Neutrophil (primary cell): ENCODE measurements at regions not wholly inside any gene's neighbourhood (a gene's known extent, or its start where the extent isn't known, plus 50 kb on each side); places are given as distances from the start of the nearest gene placed in this dataset.

Source experiments
- H3K27ac ChIP-seq: fragments of 200-600 bp; sonication (generic); 2 replicates; pipeline ENCODE4 v1.5.1; 2016; ENCODE audit warnings: mild to moderate bottlenecking, moderate library complexity
- H3K27me3 ChIP-seq: fragments of 200-600 bp; sonication (generic); 2 replicates; pipeline ENCODE4 v1.6.0; 2016; ENCODE audit warnings: mild to moderate bottlenecking
- H3K36me3 ChIP-seq: fragments of 200-600 bp; sonication (generic); 2 replicates; pipeline ENCODE4 v1.5.1; 2017
- H3K4me1 ChIP-seq, 2 experiments: fragments of 200-600 bp in 1 of 2; sonication (generic) in 1 of 2; 1 replicate in 1 of 2; 2 replicates in 1 of 2; pipeline versions ENCODE4 v1.5.1 to v1.6.1; 2013 to 2016; ENCODE audit warnings: low read depth in 1 of 2, low read length in 1 of 2, mild to moderate bottlenecking in 1 of 2, moderate library complexity in 1 of 2; ENCODE audit not compliant: control insufficient read depth in 1 of 2, insufficient read depth in 1 of 2
- H3K4me3 ChIP-seq, 2 experiments: fragments of 200-600 bp in 1 of 2; sonication (generic) in 1 of 2; 1 replicate in 1 of 2; 2 replicates in 1 of 2; pipeline ENCODE4 v1.5.1; 2013 to 2016; ENCODE audit warnings: low read depth in 1 of 2, low read length in 1 of 2, mild to moderate bottlenecking in 1 of 2, moderate library complexity in 1 of 2
- H3K9me3 ChIP-seq: fragments of 200-600 bp; sonication (generic); 2 replicates; pipeline ENCODE4 v1.5.1; 2016
- CTCF ChIP-seq: fragments of 200-600 bp; sonication (generic); IDR thresholded peaks from 2 replicates; pipeline ENCODE4 v1.5.1; 2016; ENCODE audit warnings: antibody characterized with exemption

DNA sequence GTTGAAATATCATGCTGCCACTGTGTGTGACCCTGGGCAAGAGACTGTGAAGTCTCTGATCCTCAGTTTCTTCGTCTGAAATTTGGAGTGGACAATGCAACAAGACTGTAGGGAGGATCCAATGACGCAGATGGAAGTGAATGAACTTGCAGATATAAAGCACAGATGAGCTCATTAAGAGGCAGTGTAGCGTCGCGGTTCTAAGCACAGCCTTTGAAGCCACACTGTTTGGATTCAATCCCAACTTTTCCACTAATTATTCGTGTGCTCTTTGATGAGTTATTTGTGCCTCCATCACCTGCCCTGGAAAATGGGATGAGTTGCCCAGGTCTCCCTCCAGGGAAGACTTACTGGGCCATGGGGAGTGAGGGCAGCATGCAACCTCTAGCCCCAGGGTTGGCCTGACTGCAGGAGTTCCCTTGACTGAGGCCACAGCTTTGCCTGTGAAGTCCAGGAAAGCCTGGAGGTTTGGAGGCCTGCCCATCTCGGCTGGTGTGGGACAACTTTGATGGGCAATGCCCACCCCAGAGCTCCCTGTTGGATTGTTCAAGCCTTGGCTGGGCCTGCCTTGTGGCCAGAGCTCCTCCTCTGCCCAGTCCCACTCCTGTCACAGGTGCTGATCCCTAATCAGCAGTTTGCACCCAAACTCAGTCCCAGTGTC lies 266.0 kb upstream of the B3GAT1 start:
- Histone ChIP-seq H3K4me1 (no peaks in the 10 kb centered on the region), H3K4me3 (no peak overlapping the region), H3K27ac (no peak overlapping the region), H3K9me3 (no peaks in the 10 kb centered on the region), H3K36me3 (no peaks in the 10 kb centered on the region), H3K27me3 (no peaks in the 10 kb centered on the region)
- TF ChIP-seq CTCF, result no peak

DNA sequence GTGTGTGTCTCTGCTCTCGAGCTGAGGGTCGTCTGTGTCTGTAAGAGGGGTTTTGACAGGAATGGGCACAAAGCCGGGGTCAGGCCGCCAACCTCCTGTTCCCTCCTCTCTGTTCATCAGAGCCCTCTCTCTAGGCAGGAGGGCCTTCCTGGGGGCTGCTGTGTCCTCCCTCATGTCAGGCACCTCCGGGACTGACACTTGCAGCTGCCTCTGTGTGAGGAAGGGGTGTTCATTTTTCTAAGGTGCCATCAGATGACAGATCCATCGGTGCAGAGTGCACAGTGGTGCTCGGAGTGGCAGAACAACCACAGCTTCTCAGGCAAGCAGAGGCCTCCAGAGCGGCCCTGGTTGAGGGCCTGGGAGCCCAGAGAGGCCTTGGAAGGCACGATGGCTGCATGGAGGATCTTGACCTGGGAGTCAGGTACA lies 265.4 kb upstream of the B3GAT1 start:
- Histone ChIP-seq H3K27ac (no peak overlapping the region), H3K27me3 (no peaks in the 10 kb centered on the region), H3K9me3 (no peaks in the 10 kb centered on the region), H3K36me3 (no peaks in the 10 kb centered on the region), H3K4me3 (no peak overlapping the region), H3K4me1 (no peaks in the 10 kb centered on the region)
- no peak for TF ChIP-seq CTCF

- TF ChIP-seq CTCF, result no peak
- Histone ChIP-seq H3K4me3 (no peak overlapping the region), H3K36me3 (no peaks in the 10 kb centered on the region), H3K27me3 (no peaks in the 10 kb centered on the region), H3K27ac (no peak overlapping the region), H3K9me3 (no peaks in the 10 kb centered on the region), H3K4me1 (no peaks in the 10 kb centered on the region)
Observed at GRCh38 chr11:134676516-134677287, 264.7 kb upstream of the B3GAT1 start.

DNA sequence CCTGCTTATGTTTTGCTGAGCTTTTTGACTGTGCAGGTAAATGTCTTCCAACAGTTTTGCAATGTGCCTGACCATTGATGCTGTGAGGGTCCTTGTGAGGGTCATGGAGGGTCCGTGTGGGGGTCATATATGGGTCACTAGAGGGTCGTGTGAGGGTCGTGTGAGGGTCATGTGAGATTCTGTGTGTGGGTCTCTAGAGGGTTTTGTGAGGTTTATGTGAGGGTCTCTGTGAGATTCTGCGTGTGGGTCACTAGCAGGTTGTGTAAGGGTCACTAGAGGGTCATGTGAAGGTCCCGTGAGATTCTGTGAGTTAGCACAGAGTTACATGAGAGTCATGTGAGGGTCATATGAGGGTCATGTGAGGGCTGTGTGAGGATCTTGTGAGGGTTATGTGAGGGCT lies 263.9 kb upstream of the B3GAT1 start:
- Histone ChIP-seq H3K27me3 (peaks cover 3% of the 10 kb centered on the region), H3K36me3 (no peaks in the 10 kb centered on the region), H3K4me1 (no peaks in the 10 kb centered on the region), H3K27ac (no peak overlapping the region), H3K9me3 (no peaks in the 10 kb centered on the region), H3K4me3 (no peak overlapping the region)
- no peak for TF ChIP-seq CTCF

DNA sequence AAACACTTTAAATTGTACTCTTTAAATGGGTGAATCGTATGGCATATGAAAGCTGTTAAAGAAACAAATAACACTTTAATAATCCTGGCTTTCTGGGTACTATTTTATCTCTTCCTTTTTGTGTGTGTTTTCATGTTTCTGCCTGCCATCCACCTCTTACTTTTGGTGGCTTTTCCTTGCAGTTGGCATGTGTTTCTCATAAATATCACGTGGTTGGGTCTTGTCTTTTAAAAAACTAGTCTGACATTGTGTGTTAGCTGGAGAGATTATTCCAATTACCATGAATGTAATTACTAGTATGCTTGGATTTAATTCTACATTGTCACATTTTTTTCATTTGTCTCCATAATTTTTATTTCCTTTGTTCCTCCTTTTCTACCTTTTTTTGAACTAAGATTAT lies 262.9 kb upstream of the B3GAT1 start:
- Histone ChIP-seq H3K27me3 (peaks cover 4% of the 10 kb centered on the region), H3K4me3 (no peak overlapping the region), H3K27ac (no peak overlapping the region), H3K36me3 (no peaks in the 10 kb centered on the region), H3K4me1 (no peaks in the 10 kb centered on the region), H3K9me3 (no peaks in the 10 kb centered on the region)
- TF ChIP-seq CTCF, result no peak
